Spleen (tissue), 7 donors: ENCODE measurements at regions not wholly inside any gene's neighbourhood (a gene's known extent, or its start where the extent isn't known, plus 50 kb on each side); places are given as distances from the start of the nearest gene placed in this dataset.

Experiments used
- POLR2A ChIP-seq, 3 donors: fragments of 450-650 bp; IDR thresholded peaks; one replicate each; pipeline ENCODE4 v1.5.1; 2017; ENCODE audit warnings: antibody characterized with exemption in 3 of 3, mild to moderate bottlenecking in 1 of 3
- POLR2AphosphoS5 ChIP-seq, 3 donors: sonication (generic); formaldehyde crosslinking; IDR thresholded peaks; one replicate each; pipeline ENCODE4 v1.5.1; 2017; ENCODE audit warnings: antibody characterized with exemption in 3 of 3
- TF ChIP-seq, protein P1 (sequence below), 11 experiments: fragments of 200-600 bp in 7 of 11; fragments of 450-650 bp in 4 of 11; sonication (generic) in 4 of 11; IDR thresholded peaks in 8 of 11; conservative IDR thresholded peaks in 3 of 11; 1 replicate in 7 of 11; 2 replicates in 4 of 11; pipeline versions ENCODE4 v1.4.0 to v1.8.0; 2016 to 2021; ENCODE audit warnings: antibody characterized with exemption in 11 of 11, inconsistent platforms in 4 of 11, mild to moderate bottlenecking in 1 of 11
- donor health status: DM: no; HTN: no; CAD: no; lungs with moderate emphysema.
- donor health status: DM: no; HTN: no; CAD: no.
- donor health status: DM: no; HTN: no; CAD: no.

DNA sequence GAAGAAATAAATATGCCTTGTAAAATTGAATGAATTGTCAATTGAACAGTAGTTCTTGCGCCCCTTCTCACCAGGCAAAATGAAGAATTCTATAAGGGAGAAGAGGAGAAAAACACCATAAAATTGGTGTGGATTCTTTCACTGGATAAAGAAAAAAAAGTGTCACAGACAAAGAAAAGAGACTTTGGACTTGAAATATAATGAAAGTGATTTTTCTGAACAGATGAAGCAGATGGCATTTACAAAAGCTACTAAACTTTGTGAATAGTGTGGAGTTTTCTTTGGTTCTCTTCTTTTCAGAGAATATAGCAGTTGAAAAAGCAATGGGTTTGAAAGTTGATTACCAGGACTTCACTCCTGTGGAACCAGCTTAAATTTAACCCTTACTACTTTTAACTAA, 945.7 kb downstream of the DSC3 start:
- TF ChIP-seq, protein P1, sequence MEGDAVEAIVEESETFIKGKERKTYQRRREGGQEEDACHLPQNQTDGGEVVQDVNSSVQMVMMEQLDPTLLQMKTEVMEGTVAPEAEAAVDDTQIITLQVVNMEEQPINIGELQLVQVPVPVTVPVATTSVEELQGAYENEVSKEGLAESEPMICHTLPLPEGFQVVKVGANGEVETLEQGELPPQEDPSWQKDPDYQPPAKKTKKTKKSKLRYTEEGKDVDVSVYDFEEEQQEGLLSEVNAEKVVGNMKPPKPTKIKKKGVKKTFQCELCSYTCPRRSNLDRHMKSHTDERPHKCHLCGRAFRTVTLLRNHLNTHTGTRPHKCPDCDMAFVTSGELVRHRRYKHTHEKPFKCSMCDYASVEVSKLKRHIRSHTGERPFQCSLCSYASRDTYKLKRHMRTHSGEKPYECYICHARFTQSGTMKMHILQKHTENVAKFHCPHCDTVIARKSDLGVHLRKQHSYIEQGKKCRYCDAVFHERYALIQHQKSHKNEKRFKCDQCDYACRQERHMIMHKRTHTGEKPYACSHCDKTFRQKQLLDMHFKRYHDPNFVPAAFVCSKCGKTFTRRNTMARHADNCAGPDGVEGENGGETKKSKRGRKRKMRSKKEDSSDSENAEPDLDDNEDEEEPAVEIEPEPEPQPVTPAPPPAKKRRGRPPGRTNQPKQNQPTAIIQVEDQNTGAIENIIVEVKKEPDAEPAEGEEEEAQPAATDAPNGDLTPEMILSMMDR (IDR thresholded peaks at IDR 0.05 in 8 of 11, conservative IDR thresholded peaks at IDR 0.05 in 3 of 11), result no peak
- TF ChIP-seq POLR2A (IDR thresholded peaks at IDR 0.05), result no peak
- TF ChIP-seq POLR2AphosphoS5 (IDR thresholded peaks at IDR 0.05), result no peak
